NAMALWA (cell line): ENCODE measurements at regions not wholly inside any gene's neighbourhood (a gene's known extent, or its start where the extent isn't known, plus 50 kb on each side); places are given as distances from the start of the nearest gene placed in this dataset.
"Not testable (repeated sequence)": the region's sequence is repeated elsewhere in the genome, so short reads cannot be mapped to it uniquely, and the experiment has no call there.

Experiments used
- DNase-seq: peaks from one replicate; pipeline ENCODE4 v3.0.0-alpha.2; 2015; ENCODE audit warnings: low spot score

DNA sequence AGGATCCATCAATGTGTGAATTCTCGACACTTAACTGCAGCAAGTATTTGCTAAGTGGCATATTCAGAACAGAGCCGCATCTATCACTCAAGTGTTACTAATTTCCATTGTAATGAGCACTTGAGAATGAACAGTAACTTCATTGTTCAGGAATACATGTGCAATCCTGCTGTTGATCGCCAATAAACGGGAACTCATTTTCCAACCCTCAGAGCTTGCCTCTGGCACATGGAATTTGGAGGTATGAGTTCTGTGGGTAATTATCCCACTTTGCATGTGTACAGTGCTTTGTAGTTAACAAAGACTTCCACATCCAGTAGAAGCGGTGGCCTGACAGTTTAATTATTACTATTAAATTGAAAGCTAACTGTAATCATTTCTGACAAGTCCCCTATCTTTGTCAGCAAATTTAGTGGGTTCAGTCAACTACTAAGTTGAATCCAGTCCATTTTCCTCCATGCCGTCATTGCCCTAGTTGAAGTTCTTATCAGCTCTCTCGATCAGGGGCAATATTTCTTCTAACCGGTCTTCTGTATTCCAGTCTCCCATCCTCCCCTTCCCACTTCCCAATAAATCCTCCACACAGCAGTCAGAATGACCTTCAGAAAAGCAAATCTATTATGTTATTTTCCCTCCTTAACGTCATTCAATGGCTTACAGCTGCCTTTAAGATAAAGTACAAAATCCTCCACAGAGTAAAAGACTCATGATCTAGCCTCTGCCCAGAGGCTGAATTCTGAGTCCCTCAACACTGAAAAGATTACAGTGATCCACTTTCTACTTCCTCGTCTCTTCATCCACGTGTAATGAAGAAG is 62.4 kb upstream of the GBA3 start:
- not testable (repeated sequence) for DNase-seq

DNA sequence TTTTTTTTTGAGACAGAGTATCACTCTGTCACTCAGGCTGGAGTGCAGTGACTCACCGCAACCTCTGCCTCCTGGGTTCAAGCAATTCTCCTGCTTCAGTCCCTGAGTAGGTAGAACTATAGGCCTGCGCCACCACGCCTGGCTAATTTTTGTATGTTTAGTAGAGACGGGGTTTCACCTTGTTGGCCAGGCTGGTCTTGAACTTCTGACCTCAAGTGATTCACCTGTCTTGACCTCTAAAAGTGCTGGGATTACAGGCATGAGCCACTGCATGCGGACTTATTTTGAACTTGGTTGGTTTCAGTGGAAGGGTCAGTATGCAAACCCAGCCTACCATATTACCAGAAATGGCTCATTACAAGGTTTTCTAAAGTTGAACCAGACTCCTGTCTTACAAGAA is 61.6 kb upstream of the GBA3 start:
- DNase-seq, result not testable (repeated sequence)

DNA sequence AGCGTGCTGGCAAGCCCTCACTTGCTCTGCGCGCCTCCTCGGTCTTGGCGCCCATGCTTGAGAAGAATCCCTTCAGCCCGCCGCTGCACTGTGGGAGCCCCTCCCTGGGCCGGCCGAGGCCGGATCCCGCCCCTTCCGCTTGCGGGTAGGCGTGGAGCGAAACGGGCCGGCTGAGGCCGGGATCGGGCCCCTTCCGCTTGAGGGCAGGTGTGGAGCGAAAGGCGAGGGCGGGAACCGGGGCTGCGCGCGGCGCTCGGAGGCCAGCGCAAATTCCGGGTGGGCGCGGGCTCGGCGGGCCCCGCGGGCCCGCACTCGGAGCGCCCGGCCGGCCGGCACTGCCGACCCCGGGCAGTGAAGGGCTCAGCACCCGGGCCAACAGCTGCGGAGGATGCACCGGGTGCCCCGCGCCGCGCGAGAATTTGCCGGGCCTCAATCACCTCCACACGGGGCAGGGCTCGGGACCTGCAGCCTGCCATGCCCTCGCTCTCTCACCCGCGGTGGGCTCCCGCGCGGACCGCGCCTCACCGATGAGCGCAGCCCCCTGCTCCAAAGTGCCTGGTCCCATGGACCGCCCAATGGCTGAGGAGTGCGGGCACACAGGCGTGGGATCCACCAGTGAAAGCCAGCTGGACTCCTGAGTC is 58.1 kb upstream of the GBA3 start:
- DNase-seq, result no peak

DNA sequence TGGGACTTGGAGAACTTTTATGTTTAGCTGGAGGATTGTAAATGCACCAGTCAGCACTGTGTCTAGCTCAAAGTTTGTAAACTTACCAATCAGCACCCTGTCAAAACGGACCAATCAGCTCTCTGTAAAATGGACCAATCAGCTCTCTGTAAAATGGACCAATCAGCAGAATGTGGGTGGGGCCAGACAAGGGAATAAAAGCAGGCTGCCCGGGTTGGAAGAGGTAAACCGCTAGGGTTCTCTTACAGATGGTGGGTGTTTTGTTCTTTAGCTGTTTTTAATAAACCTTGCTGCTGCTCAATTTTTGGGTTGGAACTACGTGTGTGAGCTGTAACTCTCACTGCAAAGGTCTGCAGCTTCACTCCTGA is 57.6 kb upstream of the GBA3 start:
- DNase-seq, result not testable (repeated sequence)

DNA sequence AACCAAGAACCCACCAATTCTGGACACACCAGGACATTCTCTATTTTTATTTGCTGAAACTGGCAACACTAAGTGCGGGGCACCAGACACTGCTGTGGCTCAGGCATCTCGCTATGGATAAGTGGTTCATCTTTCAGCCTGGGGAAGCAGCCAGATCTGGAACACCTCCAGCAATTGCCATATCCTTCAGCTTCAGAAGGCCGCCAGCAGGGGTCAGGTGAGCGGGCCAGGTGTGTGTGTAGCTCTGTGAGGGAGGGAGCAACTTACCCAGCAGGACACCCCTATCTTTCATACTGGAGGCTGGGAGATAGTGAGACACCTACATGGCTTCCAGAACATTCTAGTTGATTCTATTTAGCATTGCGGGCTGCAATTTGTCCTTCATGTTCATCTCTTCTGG is 57.0 kb upstream of the GBA3 start:
- DNase-seq, result no peak

DNA sequence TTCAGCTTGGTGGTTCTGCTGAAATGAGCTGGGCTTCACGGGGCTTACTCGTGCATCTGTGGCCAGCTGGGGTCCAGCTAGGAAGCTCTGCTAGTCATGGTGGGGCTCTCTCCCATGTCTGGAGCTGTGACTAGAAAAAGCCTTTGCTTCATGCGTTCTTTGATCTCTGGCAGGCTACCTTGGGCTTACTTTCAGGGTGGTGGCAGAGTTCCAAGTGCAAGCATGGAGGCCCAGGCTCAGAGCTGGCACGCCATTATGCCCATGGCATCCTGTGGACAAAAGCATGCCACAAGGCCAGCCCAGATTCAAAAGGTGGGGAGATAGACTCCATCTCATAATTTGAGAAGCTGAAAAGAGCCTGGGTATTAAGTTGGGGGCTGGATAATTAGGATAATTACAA is 55.4 kb upstream of the GBA3 start:
- no peak for DNase-seq
